H1 (cell line): ENCODE measurements at regions not wholly inside any gene's neighbourhood (a gene's known extent, or its start where the extent isn't known, plus 50 kb on each side); places are given as distances from the start of the nearest gene placed in this dataset.
A peak's percentile ranks its signal among the peaks of the same experiment; 100 is the strongest.

Experiments used
- CTCF ChIA-PET: fragments of 300-600 bp; sonication (Branson Sonifier 250); formaldehyde crosslinking; loops from one replicate; lab custom pipeline; 2021; ENCODE audit not compliant: partially characterized antibody; lab: Charles Lee
- POLR2A ChIA-PET: fragments of 300-600 bp; sonication (Branson Sonifier 250); formaldehyde crosslinking; loops from one replicate; lab custom pipeline; 2021; ENCODE audit warnings: inconsistent platforms; ENCODE audit not compliant: partially characterized antibody; lab: Charles Lee
- DNase-seq, 2 experiments: peaks; one replicate each; pipeline versions ENCODE4 v3.0.0 to v3.0.0-alpha.2; 2010 to 2022; ENCODE audit warnings: low spot score in 2 of 2, low read depth in 1 of 2, mixed read lengths in 1 of 2
- FAIRE-seq: peaks from 2 replicates; lab custom pipeline; 2011; peaks lifted over from hg19 to GRCh38; lab: Jason Lieb, UNC
- H2AFZ ChIP-seq: 2 replicates; pipeline ENCODE4 v1.8.1; 2012; ENCODE audit warnings: low read length, inconsistent platforms
- H2AK5ac ChIP-seq: 2 replicates; pipeline ENCODE4 v1.6.1; 2013; ENCODE audit warnings: low read depth, low read length
- H2BK120ac ChIP-seq: replicated peaks from 2 replicates; pipeline ENCODE3; 2013; ENCODE audit warnings: low read depth, low read length, inconsistent platforms
- H2BK12ac ChIP-seq: 2 replicates; pipeline ENCODE4 v1.6.1; 2013; ENCODE audit warnings: low read depth, low read length
- H2BK15ac ChIP-seq: 2 replicates; pipeline ENCODE4 v1.6.1; 2013; ENCODE audit warnings: low read length
- H2BK20ac ChIP-seq: 2 replicates; pipeline ENCODE4 v1.6.1; 2013; ENCODE audit warnings: low read length
- H2BK5ac ChIP-seq: 2 replicates; pipeline ENCODE4 v1.6.1; 2013; ENCODE audit warnings: low read depth, low read length
- H3K14ac ChIP-seq: 2 replicates; pipeline ENCODE4 v1.6.1; 2013; ENCODE audit warnings: inconsistent platforms; ENCODE audit not compliant: insufficient read length
- H3K18ac ChIP-seq: 2 replicates; pipeline ENCODE4 v1.6.1; 2013; ENCODE audit warnings: low read length; ENCODE audit errors: extremely low read depth
- H3K23ac ChIP-seq: 2 replicates; pipeline ENCODE4 v1.6.1; 2013; ENCODE audit warnings: inconsistent platforms; ENCODE audit not compliant: insufficient read length
- H3K23me2 ChIP-seq: 2 replicates; pipeline ENCODE4 v1.6.1; 2013; ENCODE audit warnings: low read depth, low read length
- H3K27ac ChIP-seq: 2 replicates; pipeline ENCODE4 v1.6.1; 2011; ENCODE audit warnings: low read depth, low read length, inconsistent platforms
- H3K27me3 ChIP-seq, 4 experiments: replicated peaks in 1 of 4; 1 replicate in 1 of 4; 2 replicates in 3 of 4; pipeline versions ENCODE4 v1.6.1 to v1.8.1; 2011 to 2013; ENCODE audit warnings: low read length in 3 of 4, mild to moderate bottlenecking in 3 of 4, inconsistent platforms in 2 of 4, mixed read lengths in 2 of 4, moderate library complexity in 1 of 4; ENCODE audit not compliant: control insufficient read depth in 3 of 4, insufficient read depth in 3 of 4; ENCODE audit errors: extremely low read depth in 1 of 4
- H3K36me3 ChIP-seq, 4 experiments: 2 replicates each; pipeline versions ENCODE4 v1.6.1 to v1.8.1; 2011 to 2013; ENCODE audit warnings: mild to moderate bottlenecking in 4 of 4, low read length in 3 of 4, moderate library complexity in 2 of 4, control low read depth in 1 of 4, inconsistent platforms in 1 of 4; ENCODE audit not compliant: insufficient read depth in 4 of 4, control insufficient read depth in 2 of 4
- H3K4ac ChIP-seq: replicated peaks from 2 replicates; pipeline ENCODE3; 2013; ENCODE audit warnings: low read length, low read depth, mixed read lengths, inconsistent platforms; ENCODE audit not compliant: insufficient read length
- H3K4me1 ChIP-seq, 4 experiments: replicated peaks in 1 of 4; 1 replicate in 1 of 4; 2 replicates in 3 of 4; pipeline versions ENCODE4 v1.6.1 to v1.8.1; 2011 to 2013; ENCODE audit warnings: low read length in 3 of 4, inconsistent platforms in 2 of 4, mixed read lengths in 1 of 4; ENCODE audit not compliant: insufficient read depth in 4 of 4, control insufficient read depth in 3 of 4
- H3K4me2 ChIP-seq, 2 experiments: 2 replicates each; pipeline versions ENCODE4 v1.6.1 to v1.8.1; 2011 to 2013; ENCODE audit warnings: low read depth in 2 of 2, low read length in 2 of 2, control low read depth in 1 of 2, inconsistent platforms in 1 of 2, mild to moderate bottlenecking in 1 of 2; ENCODE audit not compliant: insufficient read depth in 1 of 2
- H3K4me3 ChIP-seq, 4 experiments: fragments of 200-600, 300-600 bp in 1 of 4; sonication (generic), shearing (Covaris generic), sonication (Bioruptor Twin) in 1 of 4; 2 replicates each; pipeline versions ENCODE4 v1.5.1 to v1.8.1; 2011 to 2016; ENCODE audit warnings: low read length in 4 of 4, low read depth in 3 of 4, control low read depth in 2 of 4, inconsistent platforms in 2 of 4, mild to moderate bottlenecking in 2 of 4, mixed read lengths in 1 of 4, moderate library complexity in 1 of 4; ENCODE audit not compliant: insufficient read depth in 2 of 4; ENCODE audit errors: extremely low read depth in 1 of 4
- H3K56ac ChIP-seq: replicated peaks from 2 replicates; pipeline ENCODE3; 2013; ENCODE audit warnings: low read depth, mild to moderate bottlenecking, mixed read lengths, low read length, inconsistent platforms; ENCODE audit not compliant: insufficient read length
- H3K79me1 ChIP-seq: 2 replicates; pipeline ENCODE4 v1.6.1; 2013; ENCODE audit warnings: low read depth, low read length, control low read depth
- H3K79me2 ChIP-seq, 2 experiments: 2 replicates each; pipeline versions ENCODE4 v1.6.1 to v1.8.1; 2012 to 2013; ENCODE audit warnings: low read length in 2 of 2, mild to moderate bottlenecking in 2 of 2, inconsistent platforms in 1 of 2; ENCODE audit not compliant: insufficient read depth in 2 of 2, control insufficient read depth in 1 of 2
- H3K9ac ChIP-seq, 4 experiments: replicated peaks in 1 of 4; 1 replicate in 1 of 4; 2 replicates in 3 of 4; pipeline versions ENCODE4 v1.6.1 to v1.8.1; 2011 to 2013; ENCODE audit warnings: low read depth in 3 of 4, low read length in 3 of 4, control low read depth in 2 of 4, mild to moderate bottlenecking in 2 of 4, moderate library complexity in 2 of 4, inconsistent platforms in 1 of 4; ENCODE audit errors: extremely low read depth in 1 of 4
- H3K9me3 ChIP-seq, 2 experiments: 2 replicates each; pipeline versions ENCODE4 v1.6.1 to v1.8.1; 2012 to 2013; ENCODE audit warnings: mild to moderate bottlenecking in 2 of 2, moderate library complexity in 2 of 2, control low read depth in 1 of 2, inconsistent platforms in 1 of 2, low read depth in 1 of 2, low read length in 1 of 2, mixed read lengths in 1 of 2; ENCODE audit not compliant: insufficient read depth in 2 of 2
- H4K20me1 ChIP-seq, 2 experiments: replicated peaks in 1 of 2; 2 replicates each; pipeline versions ENCODE3 to v1.8.1; 2011 to 2013; ENCODE audit warnings: inconsistent platforms in 2 of 2, low read length in 2 of 2, mild to moderate bottlenecking in 1 of 2; ENCODE audit not compliant: insufficient read depth in 2 of 2, control insufficient read depth in 1 of 2
- H4K5ac ChIP-seq: 2 replicates; pipeline ENCODE4 v1.6.1; 2013; ENCODE audit warnings: low read length, low read depth, mixed read lengths, inconsistent platforms; ENCODE audit not compliant: insufficient read length
- H4K8ac ChIP-seq: 2 replicates; pipeline ENCODE4 v1.8.0; 2013; ENCODE audit warnings: mild to moderate bottlenecking, moderate library complexity, low read length, inconsistent platforms; ENCODE audit not compliant: insufficient read depth; ENCODE audit errors: extremely low read depth
- H4K91ac ChIP-seq: replicated peaks from 2 replicates; pipeline ENCODE3; 2013; ENCODE audit warnings: low read length, mixed read lengths, inconsistent platforms; ENCODE audit not compliant: insufficient read length
- BCL11A ChIP-seq, 2 experiments: IDR thresholded peaks; one replicate each; pipeline ENCODE4 v1.6.1; 2011; ENCODE audit warnings: low read depth in 2 of 2, low read length in 2 of 2, mild to moderate bottlenecking in 2 of 2
- CBX8 ChIP-seq: fragments of 300-800, 300-1000 bp; sonication (generic); IDR thresholded peaks from 2 replicates; pipeline ENCODE4 v1.7.1; 2016; ENCODE audit warnings: low read depth, low read length, borderline replicate concordance
- EZH2 ChIP-seq: fragments of 200-600 bp; sonication (generic); IDR thresholded peaks from 2 replicates; pipeline ENCODE4 v1.7.1; 2012; ENCODE audit warnings: low read depth, mild to moderate bottlenecking, moderate library complexity, low read length, inconsistent platforms; ENCODE audit not compliant: severe bottlenecking
- FOSL1 ChIP-seq: IDR thresholded peaks from 2 replicates; pipeline ENCODE4 v1.6.1; 2011; ENCODE audit warnings: mild to moderate bottlenecking, low read depth, low read length, moderate library complexity; ENCODE audit not compliant: insufficient read depth
- SIN3A ChIP-seq, 2 experiments: IDR thresholded peaks in 1 of 2; conservative IDR thresholded peaks in 1 of 2; 2 replicates each; pipeline ENCODE4 v1.6.1; 2011 to 2012; ENCODE audit warnings: low read length in 2 of 2, improper control_type of control experiment in 1 of 2, low read depth in 1 of 2, mild to moderate bottlenecking in 1 of 2
- WGBS, 2 experiments: shearing (Covaris generic) in 1 of 2; methylation state at CpG; one replicate each; pipeline versions ENCODE4 v1.1.6 to v1.1.7; 2013 to 2015; ENCODE audit warnings: low lambda C conversion rate in 2 of 2, mixed read lengths in 2 of 2, inconsistent platforms in 1 of 2, low coverage in 1 of 2, missing lambda C conversion rate in 1 of 2; ENCODE audit not compliant: insufficient replicate concordance in 2 of 2, insufficient coverage in 1 of 2, insufficient read length in 1 of 2; ENCODE audit errors: extremely low coverage in 1 of 2, missing lambda C conversion rate in 1 of 2; 5-methylcytosine and 5-hydroxymethylcytosine counted together

DNA sequence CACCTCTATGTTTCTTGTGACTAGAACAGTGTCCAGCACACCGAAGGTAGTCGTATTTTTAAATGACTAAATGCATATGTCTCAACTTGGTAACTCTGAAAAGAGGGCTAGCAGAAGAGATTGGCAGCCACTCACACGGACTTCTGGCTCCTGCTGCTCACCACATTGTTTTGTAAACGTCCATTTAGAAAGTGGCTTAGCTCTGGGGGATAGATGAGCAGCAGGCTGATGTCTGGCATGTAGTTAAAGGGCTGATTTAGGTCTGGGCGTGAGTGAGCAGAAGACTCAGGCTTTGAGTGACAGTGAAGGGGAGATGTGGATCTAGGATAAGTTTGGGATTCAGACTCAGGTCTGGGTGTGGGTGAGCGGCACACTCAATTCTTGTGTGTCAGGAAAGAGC is 372.9 kb upstream of the HS6ST1 start:
- H3K9ac ChIP-seq = no peak overlapping the region
- 0 out of 2 replicates have a peak overlapping the region, but pooled peaks have one; percentile 66 for H2BK15ac ChIP-seq
- H2AK5ac ChIP-seq = no peak overlapping the region
- no peak overlapping the region for H4K8ac ChIP-seq
- H3K9me3 ChIP-seq = no peaks in the 10 kb centered on the region; a peak in 1 of 4 replicates
- H4K5ac ChIP-seq = no peak overlapping the region
- no peak overlapping the region for H4K91ac ChIP-seq
- no peaks in the 10 kb centered on the region for H4K20me1 ChIP-seq
- 63% methylated on average over 6 of the region's 6 CpGs; no CpG with 5 or more reads in 1 of the 2 experiments for WGBS, 2 experiments
- no peaks in the 10 kb centered on the region for H3K79me1 ChIP-seq
- no peak overlapping the region for H3K4me3 ChIP-seq
- H3K56ac ChIP-seq = no peak overlapping the region
- H3K27ac ChIP-seq = no peak overlapping the region
- no peak overlapping the region; a peak in 1 of 4 replicates for H3K4me2 ChIP-seq
- H3K4ac ChIP-seq = no peak overlapping the region
- FAIRE-seq = no peak
- H3K4me1 ChIP-seq = peaks cover 0 to 3% (median 1%) of the 10 kb centered on the region in 4 experiments; a peak in 3 of 7 replicates
- H2BK12ac ChIP-seq = no peak overlapping the region; the same call in 1 of the 2 replicates
- no peak overlapping the region for H3K18ac ChIP-seq
- TF ChIP-seq SIN3A (conservative IDR thresholded peaks at IDR 0.05 in 1 of 2, IDR thresholded peaks at IDR 0.05 in 1 of 2; ENCODE audit: low read depth in 1 of 2, low read length in 2 of 2) (no peak), FOSL1 (no peak), EZH2 (no peak), BCL11A (IDR thresholded peaks at IDR 0.05; ENCODE audit: low read depth in 2 of 2, low read length in 2 of 2) (no peak), CBX8 (no peak)
- no peak overlapping the region for H3K23ac ChIP-seq
- ChIA-PET CTCF (interaction anchor here (1.0 kb wide), 1 partner anchor 10 kb away, joined by 4 read pairs; no protein-coding TSS in a partner anchor), POLR2A (no interaction called here)
- H2BK5ac ChIP-seq = no peak overlapping the region
- no peaks in the 10 kb centered on the region for H3K36me3 ChIP-seq
- no peak overlapping the region for H2BK120ac ChIP-seq
- 0 out of 2 replicates have a peak overlapping the region, but pooled peaks have one; percentile 52 for H2BK20ac ChIP-seq
- DNase-seq = no peak
- H3K27me3 ChIP-seq = no peaks in the 10 kb centered on the region; a peak in 1 of 7 replicates
- H3K14ac ChIP-seq = no peak overlapping the region
- no peaks in the 10 kb centered on the region for H3K79me2 ChIP-seq
- H2AFZ ChIP-seq = no peak overlapping the region
- no peaks in the 10 kb centered on the region for H3K23me2 ChIP-seq
